ENCODE measurements at regions not wholly inside any gene's neighbourhood (a gene's known extent, or its start where the extent isn't known, plus 50 kb on each side); places are given as distances from the start of the nearest gene placed in this dataset.

GRCh38 chr10:8956400-8956799, 901.9 kb downstream of the GATA3 start:
- no peak for DNase-seq
- Histone ChIP-seq H3K27ac (no peak overlapping the region), H3K9me3 (no peaks in the 10 kb centered on the region), H3K4me3 (no peak overlapping the region), H3K36me3 (no peaks in the 10 kb centered on the region), H3K4me1 (no peaks in the 10 kb centered on the region), H3K27me3 (no peaks in the 10 kb centered on the region)
- TF ChIP-seq CTCF (IDR thresholded peaks at IDR 0.05) (no peak), POLR2A (IDR thresholded peaks at IDR 0.05) (no peak)

GRCh38 chr10:8962249-8962648, 907.8 kb downstream of the GATA3 start:
- H3K27me3 ChIP-seq = no peaks in the 10 kb centered on the region
- no peaks in the 10 kb centered on the region for H3K9me3 ChIP-seq
- DNase-seq = no peak
- no peak overlapping the region for H3K27ac ChIP-seq
- no peaks in the 10 kb centered on the region for H3K36me3 ChIP-seq
- no peak for TF ChIP-seq POLR2A (IDR thresholded peaks at IDR 0.05)
- no peak for TF ChIP-seq CTCF (IDR thresholded peaks at IDR 0.05)
- H3K4me1 ChIP-seq = no peaks in the 10 kb centered on the region
- H3K4me3 ChIP-seq = no peak overlapping the region

GRCh38 chr10:8967061-8967460, 912.6 kb downstream of the GATA3 start:
- Histone ChIP-seq H3K4me3 (no peak overlapping the region), H3K36me3 (no peaks in the 10 kb centered on the region), H3K4me1 (no peaks in the 10 kb centered on the region), H3K9me3 (no peaks in the 10 kb centered on the region), H3K27me3 (no peaks in the 10 kb centered on the region), H3K27ac (no peak overlapping the region)
- no peak for TF ChIP-seq CTCF (IDR thresholded peaks at IDR 0.05)
- TF ChIP-seq POLR2A (IDR thresholded peaks at IDR 0.05) = no peak
- no peak for DNase-seq

- no peak overlapping the region for H3K27ac ChIP-seq
- no peak overlapping the region for H3K4me3 ChIP-seq
Observed at GRCh38 chr10:8969853-8970252, 915.4 kb downstream of the GATA3 start.

GRCh38 chr10:8975535-8975934, 921.0 kb downstream of the GATA3 start:
- DNase-seq = no peak
- Histone ChIP-seq H3K27me3 (no peaks in the 10 kb centered on the region), H3K9me3 (no peaks in the 10 kb centered on the region), H3K27ac (no peak overlapping the region), H3K36me3 (no peaks in the 10 kb centered on the region), H3K4me1 (no peaks in the 10 kb centered on the region), H3K4me3 (no peak overlapping the region)
- TF ChIP-seq POLR2A (IDR thresholded peaks at IDR 0.05) (no peak), CTCF (IDR thresholded peaks at IDR 0.05) (no peak)

More at GRCh38 chr10:8969853-8970252, 915.4 kb downstream of the GATA3 start:
- H3K27me3 ChIP-seq = no peaks in the 10 kb centered on the region
- no peak for DNase-seq
- H3K36me3 ChIP-seq = no peaks in the 10 kb centered on the region
- H3K9me3 ChIP-seq = no peaks in the 10 kb centered on the region
- H3K4me1 ChIP-seq = no peaks in the 10 kb centered on the region
- no peak for TF ChIP-seq CTCF (IDR thresholded peaks at IDR 0.05)
- no peak for TF ChIP-seq POLR2A (IDR thresholded peaks at IDR 0.05)

GRCh38 chr10:8978100-8978499, 923.6 kb downstream of the GATA3 start:
- Histone ChIP-seq H3K27me3 (no peaks in the 10 kb centered on the region), H3K4me1 (no peaks in the 10 kb centered on the region), H3K9me3 (no peaks in the 10 kb centered on the region), H3K27ac (no peak overlapping the region), H3K36me3 (no peaks in the 10 kb centered on the region), H3K4me3 (no peak overlapping the region)
- no peak for DNase-seq
- TF ChIP-seq POLR2A (IDR thresholded peaks at IDR 0.05) = no peak
- TF ChIP-seq CTCF (IDR thresholded peaks at IDR 0.05) = no peak
